SK-N-MC (cell line): ENCODE measurements at regions not wholly inside any gene's neighbourhood (a gene's known extent, or its start where the extent isn't known, plus 50 kb on each side); places are given as distances from the start of the nearest gene placed in this dataset.

Source experiments
- EZH2 ChIP-seq: fragments of 200-600 bp; sonication (generic); IDR thresholded peaks from one replicate; pipeline ENCODE4 v1.6.1; 2017; ENCODE audit warnings: antibody characterized with exemption
- POLR2AphosphoS5 ChIP-seq: IDR thresholded peaks from 2 replicates; pipeline ENCODE4 v1.6.1; 2012; ENCODE audit warnings: mild to moderate bottlenecking, low read depth, low read length, borderline replicate concordance

- TF ChIP-seq EZH2 (no peak), POLR2AphosphoS5 (no peak)
These were observed 1628.2 kb upstream of the ADGRL3 start for GRCh38 chr4:59571805-59572430.
